GM03348 (cell line): ENCODE measurements at regions not wholly inside any gene's neighbourhood (a gene's known extent, or its start where the extent isn't known, plus 50 kb on each side); places are given as distances from the start of the nearest gene placed in this dataset.
A peak's percentile ranks its signal among the peaks of the same experiment; 100 is the strongest.
"Not testable (repeated sequence)": the region's sequence is repeated elsewhere in the genome, so short reads cannot be mapped to it uniquely, and the experiment has no call there.

Experiments used
- DNase-seq: peaks from one replicate; pipeline ENCODE4 v3.0.0; 2012; ENCODE audit warnings: low spot score

DNA sequence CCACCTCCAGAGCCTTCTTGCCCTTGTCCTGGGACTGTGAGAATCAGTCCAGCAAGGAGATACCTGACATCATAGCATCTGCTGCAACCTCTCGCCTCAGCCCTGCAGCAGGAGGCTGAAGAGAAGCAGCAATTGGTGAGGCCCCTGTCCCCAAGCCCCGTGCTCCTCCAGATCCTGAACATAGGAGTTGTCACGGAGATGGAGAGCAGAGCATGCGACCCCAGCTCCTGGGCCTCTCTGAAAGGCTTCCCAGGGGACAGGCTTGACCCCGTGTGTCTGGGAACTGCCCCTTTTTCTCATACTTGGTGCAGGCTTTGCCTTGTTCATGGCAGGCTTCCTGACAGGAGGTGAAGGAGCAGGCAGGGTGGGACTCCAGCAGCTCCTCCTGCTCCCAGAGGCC, 127.7 kb upstream of the PZP start:
- no peak for DNase-seq

- DNase-seq: no peak
These were observed 126.8 kb upstream of the PZP start for GRCh38 chr12:9334964-9335363.

DNA sequence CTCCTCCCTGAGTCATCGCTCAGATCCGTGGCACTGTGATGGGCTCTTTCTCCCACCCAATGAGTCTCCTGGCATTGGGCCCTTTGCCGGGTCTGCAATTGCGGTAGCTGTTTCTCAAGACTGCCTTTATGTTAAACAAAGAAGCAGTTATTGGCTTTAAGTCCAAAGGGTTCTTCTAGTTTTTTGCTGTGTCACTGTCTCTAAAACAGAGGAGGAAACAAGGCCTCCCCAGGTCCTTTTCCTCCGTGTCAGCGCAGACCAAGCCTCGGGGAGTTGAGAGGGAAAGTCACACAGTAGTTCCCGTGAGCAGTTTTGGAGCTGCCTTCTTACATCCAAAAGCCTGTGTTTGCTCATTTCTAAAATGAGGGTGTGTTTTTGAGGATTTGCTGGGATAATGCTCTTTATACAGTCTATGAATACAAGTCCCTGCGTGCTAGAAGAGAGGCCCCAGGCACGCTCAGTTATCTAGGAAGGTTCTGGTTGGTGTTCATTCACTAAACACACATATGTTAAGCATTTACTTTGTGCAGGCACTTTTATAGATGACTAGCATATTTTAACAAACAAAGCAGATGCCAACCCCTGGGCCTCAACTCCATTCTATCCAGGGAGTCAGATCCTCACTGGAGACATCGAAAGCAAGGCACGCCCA, 126.0 kb upstream of the PZP start:
- no peak for DNase-seq

DNA sequence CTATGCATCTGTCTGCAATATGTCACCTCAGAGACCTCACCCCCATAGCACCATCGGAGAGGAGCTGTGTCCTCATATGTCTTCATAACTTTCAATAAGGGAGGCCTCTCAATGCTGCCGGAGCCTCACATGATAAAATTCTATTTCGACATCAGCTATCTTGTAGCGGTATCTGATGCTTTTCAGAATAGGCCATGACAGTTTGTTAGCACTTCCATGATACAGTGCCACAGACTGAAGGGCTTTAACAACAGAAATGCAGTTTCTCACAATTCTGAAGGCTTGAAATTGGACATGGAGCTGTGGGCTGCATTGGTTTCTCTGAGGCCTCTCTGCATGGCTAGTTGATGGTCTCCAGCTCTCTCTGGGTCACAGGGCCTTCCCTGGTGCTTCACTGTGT, 125.0 kb upstream of the PZP start:
- DNase-seq: no peak

GRCh38 chr12:9332564-9332963, 124.4 kb upstream of the PZP start:
- DNase-seq: no peak

DNA sequence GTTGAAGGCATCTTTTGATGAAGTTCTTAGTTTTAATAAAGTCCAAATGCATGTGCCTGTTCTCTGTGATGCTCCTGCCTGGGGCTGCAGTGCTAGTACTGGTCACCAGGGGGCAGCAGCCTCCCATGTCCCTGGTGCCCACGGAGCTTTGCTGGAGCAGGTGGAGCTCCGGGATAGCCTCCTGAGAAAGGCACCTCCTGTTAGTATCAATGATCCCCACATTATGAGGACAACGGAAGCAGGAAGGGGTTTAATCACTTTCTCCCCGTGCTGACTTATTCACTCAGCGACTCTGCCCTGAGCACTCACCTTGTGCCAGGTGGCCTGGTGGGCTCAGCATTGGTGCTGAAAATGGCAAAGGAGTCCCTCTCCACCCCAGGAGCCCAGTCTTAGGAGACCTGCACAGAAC, 123.0 kb upstream of the PZP start:
- DNase-seq: peak; percentile 83

DNA sequence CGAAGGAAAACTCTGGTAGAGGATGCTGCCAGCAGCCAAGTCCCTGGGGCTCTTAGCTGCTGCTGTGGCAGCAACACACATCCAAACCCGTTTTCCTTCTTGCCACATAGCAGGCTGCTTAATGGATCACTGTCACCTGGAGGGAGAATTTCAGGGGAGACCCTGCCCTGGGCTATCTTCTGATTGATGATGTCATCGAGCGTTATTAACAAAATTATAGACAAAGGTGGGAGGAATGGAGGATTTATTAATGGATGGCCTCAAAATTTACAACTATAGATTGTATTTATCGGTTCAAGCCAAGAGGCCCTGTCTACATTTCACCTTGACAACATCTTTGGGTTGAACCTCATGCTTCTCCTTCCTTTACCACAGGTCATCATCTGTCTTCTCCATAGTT, 120.8 kb upstream of the PZP start:
- DNase-seq: no peak

GRCh38 chr12:9328065-9328464, 119.9 kb upstream of the PZP start:
- no peak for DNase-seq

- no peak for DNase-seq
These were observed 119.1 kb upstream of the PZP start for GRCh38 chr12:9327320-9327719.

- DNase-seq: not testable (repeated sequence)
These were observed 118.7 kb upstream of the PZP start for GRCh38 chr12:9326849-9327248.

- DNase-seq: no peak
These were observed 117.9 kb upstream of the PZP start for GRCh38 chr12:9326085-9326484.

- no peak for DNase-seq
These were observed 117.3 kb upstream of the PZP start for GRCh38 chr12:9325471-9325870.

- DNase-seq: no peak
These were observed 116.6 kb upstream of the PZP start for GRCh38 chr12:9324782-9325181.

DNA sequence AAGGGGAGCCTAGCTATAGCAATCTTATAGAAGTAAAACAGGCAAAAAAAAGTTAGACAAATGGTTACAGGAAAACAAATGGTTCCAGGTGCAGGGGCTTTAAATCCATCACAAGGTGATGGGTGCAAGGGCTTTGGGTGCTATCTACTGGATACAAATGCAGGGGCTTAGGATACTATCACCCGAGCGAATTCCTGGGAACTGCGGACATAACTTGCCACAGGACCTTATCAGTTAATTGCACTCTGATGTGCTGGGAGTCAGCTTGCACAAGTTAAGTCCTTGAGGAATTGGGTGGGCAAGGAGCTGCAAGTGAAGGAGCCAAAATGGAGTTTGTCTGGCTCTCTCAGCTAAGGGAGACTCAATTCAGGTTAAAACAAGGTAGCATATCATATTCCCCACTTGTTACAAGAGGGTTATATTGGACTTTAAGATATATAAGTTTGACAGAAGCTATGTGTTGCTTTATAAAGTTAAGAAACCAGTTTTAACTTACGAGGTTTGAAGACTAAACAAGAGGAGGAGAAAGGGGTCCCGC, 115.0 kb upstream of the PZP start:
- DNase-seq: no peak

DNA sequence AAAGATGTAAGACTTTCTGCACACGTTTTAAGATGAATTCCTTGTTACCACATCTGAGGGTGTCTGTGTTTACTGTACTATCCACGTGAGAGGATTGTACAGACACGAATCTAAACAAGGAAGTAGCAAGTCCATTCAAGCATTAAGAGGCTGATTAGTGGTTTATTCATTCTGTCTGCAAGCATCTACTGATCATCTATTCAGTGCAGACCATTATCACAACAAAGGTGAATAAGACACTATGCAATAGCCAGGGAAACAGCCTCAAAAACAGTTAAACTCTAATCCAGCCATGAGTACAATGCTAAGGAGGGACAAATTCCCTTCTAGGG, 111.6 kb upstream of the PZP start:
- DNase-seq: no peak

- no peak for DNase-seq
These were observed 111.0 kb upstream of the PZP start for GRCh38 chr12:9319044-9319841.

DNA sequence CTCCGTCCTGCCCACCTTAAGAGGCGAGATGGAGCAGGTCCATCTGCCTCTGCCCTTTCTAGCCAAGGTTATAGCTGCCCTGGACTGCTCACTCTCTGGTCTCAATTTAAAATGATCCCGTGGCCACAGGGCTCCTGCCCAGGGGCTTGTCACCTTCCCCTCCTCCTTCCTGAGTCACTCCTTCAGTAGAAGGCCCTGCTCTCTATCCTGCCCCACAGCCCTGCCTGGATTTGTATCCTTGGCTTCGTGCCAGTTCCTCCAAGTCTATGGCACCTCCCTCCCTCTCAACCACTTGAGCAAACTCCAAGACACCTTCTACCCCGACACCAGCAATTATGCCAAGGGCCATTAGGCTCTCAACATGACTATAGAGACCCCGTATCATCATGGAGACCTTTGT, 105.3 kb upstream of the PZP start:
- DNase-seq: not testable (repeated sequence)

- DNase-seq: not testable (repeated sequence)
These were observed 104.5 kb upstream of the PZP start for GRCh38 chr12:9312406-9313392.

GRCh38 chr12:9311454-9311853, 103.3 kb upstream of the PZP start:
- DNase-seq: not testable (repeated sequence)

DNA sequence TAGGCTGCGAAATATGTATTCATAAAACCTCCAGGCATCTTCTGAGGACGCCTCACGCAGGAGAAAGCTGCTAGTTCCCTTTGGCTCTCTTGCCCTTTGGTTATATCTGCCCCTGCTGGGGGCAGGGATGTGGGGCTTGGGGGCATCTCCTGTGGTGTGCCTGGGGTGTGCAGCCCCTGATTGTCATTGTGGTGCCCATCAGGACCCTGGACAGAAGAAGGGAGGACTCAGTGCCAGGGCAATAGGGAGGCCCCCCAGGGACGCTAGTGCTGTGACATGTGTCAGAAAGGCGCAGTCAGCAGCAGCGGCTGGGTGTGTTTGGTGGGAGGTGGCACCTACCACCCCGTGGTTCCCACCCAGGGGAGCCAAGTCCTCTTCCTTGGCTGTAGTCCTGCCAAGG, 102.5 kb upstream of the PZP start:
- not testable (repeated sequence) for DNase-seq

DNA sequence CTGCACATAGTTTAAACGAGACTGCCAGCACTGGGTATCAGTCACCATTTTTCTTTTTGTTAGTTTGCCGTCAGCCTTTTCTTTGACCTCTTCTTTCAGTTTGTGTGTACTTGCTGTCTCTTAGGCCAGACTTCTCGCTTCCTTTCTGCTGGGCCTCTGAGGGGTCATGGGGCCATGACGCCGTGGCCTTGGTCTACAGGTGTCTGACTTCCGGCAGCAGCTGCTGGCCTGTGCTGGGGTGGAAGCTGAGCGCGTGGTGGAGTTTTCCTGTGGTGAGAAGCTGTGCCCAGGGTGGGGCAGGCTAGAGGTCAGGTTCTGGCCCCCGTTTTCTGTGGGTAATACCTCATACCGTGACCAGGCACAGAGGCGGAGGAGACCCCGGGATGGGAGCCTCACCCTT, 101.6 kb upstream of the PZP start:
- not testable (repeated sequence) for DNase-seq

DNA sequence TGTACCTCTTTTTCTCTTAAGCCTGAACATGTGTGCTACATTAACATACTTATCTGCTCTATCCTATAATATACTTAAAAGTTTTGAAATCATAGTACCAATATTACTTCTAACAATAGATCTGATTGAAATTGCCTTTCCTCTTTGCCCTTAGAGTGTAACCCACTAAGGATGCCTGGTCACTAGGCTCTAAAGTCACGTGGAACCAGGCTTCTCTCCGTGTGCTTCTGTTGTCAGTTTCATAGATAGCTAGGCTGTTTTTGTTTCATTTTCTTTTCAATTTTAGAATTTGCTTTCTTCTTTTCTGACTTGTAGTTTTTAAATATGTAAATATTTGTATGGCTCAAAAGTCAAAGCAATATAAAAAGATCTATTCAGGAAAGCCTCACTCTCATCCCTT, 100.5 kb upstream of the PZP start:
- not testable (repeated sequence) for DNase-seq
